NT2/D1 (cell line): ENCODE measurements at regions not wholly inside any gene's neighbourhood (a gene's known extent, or its start where the extent isn't known, plus 50 kb on each side); places are given as distances from the start of the nearest gene placed in this dataset.

Experiments used
- SUZ12 ChIP-seq: IDR thresholded peaks from 2 replicates; pipeline ENCODE4 v1.6.1; 2011; ENCODE audit not compliant: insufficient read length, insufficient read depth; ENCODE audit errors: extremely low read depth
- YY1 ChIP-seq: IDR thresholded peaks from 2 replicates; pipeline ENCODE4 v1.6.1; 2011; ENCODE audit not compliant: insufficient read length, insufficient read depth
- ZNF274 ChIP-seq: IDR thresholded peaks from 2 replicates; pipeline ENCODE4 v1.6.1; 2011; ENCODE audit warnings: mild to moderate bottlenecking, low read depth, low read length

DNA sequence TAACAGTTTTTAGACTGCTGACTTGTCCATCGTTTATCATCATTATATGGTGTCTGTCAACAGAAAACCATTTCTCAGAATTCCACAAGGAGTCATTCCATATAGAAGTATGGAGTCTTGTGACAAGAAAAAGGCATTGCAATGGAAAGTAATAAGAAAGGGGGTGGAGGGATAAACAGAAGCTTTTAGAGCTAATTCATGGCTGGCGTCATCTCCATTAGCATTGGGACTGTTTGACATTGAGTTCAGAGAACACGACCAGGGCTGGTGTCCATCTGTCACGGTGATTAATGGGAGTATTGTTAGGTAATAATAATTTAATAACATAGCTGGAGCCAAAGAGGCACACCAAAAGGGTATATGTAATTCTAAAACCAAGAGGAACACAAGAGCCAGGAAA is 101.9 kb upstream of the SFRP2 start:
- no peak for TF ChIP-seq ZNF274
- TF ChIP-seq YY1, result no peak
- no peak for TF ChIP-seq SUZ12
